Esophagus squamous epithelium (tissue), 5 donors: ENCODE measurements at regions not wholly inside any gene's neighbourhood (a gene's known extent, or its start where the extent isn't known, plus 50 kb on each side); places are given as distances from the start of the nearest gene placed in this dataset.

Experiments used
- DNase-seq: peaks from one replicate; lab custom pipeline; 2025; lab: John Stamatoyannopoulos, UW
- H3K27ac ChIP-seq, 4 donors: fragments of 200-600 bp; sonication (generic); one replicate each; pipeline ENCODE4 v1.5.1; 2016 to 2019; ENCODE audit warnings: mild to moderate bottlenecking in 1 of 4
- H3K27me3 ChIP-seq, 4 donors: fragments of 200-600 bp; sonication (generic); 1 replicate in 3 of 4; 2 replicates in 1 of 4; pipeline versions ENCODE4 v1.5.1 to v1.6.0; 2017 to 2021; ENCODE audit warnings: antibody characterized with exemption in 1 of 4
- H3K36me3 ChIP-seq, 3 donors: fragments of 200-600 bp; sonication (generic); one replicate each; pipeline ENCODE4 v1.5.1; 2016 to 2019
- H3K4me1 ChIP-seq, 3 donors: fragments of 200-600 bp; sonication (generic); one replicate each; pipeline ENCODE4 v1.5.1; 2017 to 2019
- H3K4me3 ChIP-seq, 4 donors: fragments of 200-600 bp; sonication (generic); 1 replicate in 3 of 4; 2 replicates in 1 of 4; pipeline ENCODE4 v1.5.1; 2016 to 2019; ENCODE audit warnings: mild to moderate bottlenecking in 2 of 4, moderate library complexity in 1 of 4
- H3K9me3 ChIP-seq, 3 donors: fragments of 200-600 bp; sonication (generic); one replicate each; pipeline ENCODE4 v1.5.1; 2016 to 2019
- POLR2A ChIP-seq, 4 donors: fragments of 450-650 bp; IDR thresholded peaks; one replicate each; pipeline ENCODE4 v1.6.1; 2017; ENCODE audit warnings: antibody characterized with exemption in 4 of 4, mild to moderate bottlenecking in 4 of 4, moderate library complexity in 3 of 4
- WGBS, 2 donors: methylation state at CpG; one replicate each; pipeline ENCODE4 v1.1.5; 2018; 5-methylcytosine and 5-hydroxymethylcytosine counted together
- intact Hi-C: fragments of 100-400 bp; cut with DNase I; formaldehyde crosslinking; loops from one replicate; pipeline ENCODE4 v1.15.0; 2022
- TF ChIP-seq, protein P1 (sequence below), 6 experiments: fragments of 450-650 bp in 4 of 6; fragments of 200-600 bp in 2 of 6; sonication (generic) in 2 of 6; IDR thresholded peaks; one replicate each; pipeline ENCODE4 v1.5.1; 2016 to 2019; ENCODE audit warnings: antibody characterized with exemption in 6 of 6, mild to moderate bottlenecking in 4 of 6, moderate library complexity in 4 of 6
- donor health status: DM: yes; HTN: yes; CAD: no.

DNA sequence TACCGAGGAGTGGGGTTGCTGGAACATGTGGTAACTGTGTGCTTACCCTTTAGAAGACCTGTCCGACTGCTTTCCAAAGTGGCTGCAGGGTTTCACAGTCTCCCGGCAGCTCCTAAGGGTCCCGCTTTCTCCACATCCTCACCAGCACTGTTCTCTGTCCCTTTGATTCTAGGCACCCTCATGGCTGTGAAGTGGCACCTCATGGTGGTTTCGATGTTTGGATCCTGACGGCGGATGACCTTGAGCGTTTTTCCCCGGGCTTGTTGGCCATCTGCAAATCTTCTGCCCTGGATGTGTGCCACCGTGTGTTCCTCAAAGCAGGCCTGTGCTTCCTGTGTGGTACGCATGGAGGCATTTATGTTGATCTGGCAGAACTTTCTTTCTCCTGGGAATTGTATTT lies 292.5 kb upstream of the HDAC4 start:
- 88 to 90% methylated on average over 10 of the region's 11 CpGs for WGBS, 2 donors

GRCh38 chr2:239692919-239693318 lies 292.1 kb upstream of the HDAC4 start:
- no peak overlapping the region for H3K27ac ChIP-seq
- WGBS, 2 donors = 83 to 85% methylated on average over 7 of the region's 7 CpGs

More for the DNA sequence above, 292.5 kb upstream of the HDAC4 start:
- Histone ChIP-seq H3K27me3 (peaks cover 0 to 21% (median 0%) of the 10 kb centered on the region in 4 donors), H3K27ac (no peak overlapping the region), H3K9me3 (no peaks in the 10 kb centered on the region), H3K36me3 (no peaks in the 10 kb centered on the region), H3K4me1 (no peaks in the 10 kb centered on the region), H3K4me3 (no peak overlapping the region)
- TF ChIP-seq, protein P1, sequence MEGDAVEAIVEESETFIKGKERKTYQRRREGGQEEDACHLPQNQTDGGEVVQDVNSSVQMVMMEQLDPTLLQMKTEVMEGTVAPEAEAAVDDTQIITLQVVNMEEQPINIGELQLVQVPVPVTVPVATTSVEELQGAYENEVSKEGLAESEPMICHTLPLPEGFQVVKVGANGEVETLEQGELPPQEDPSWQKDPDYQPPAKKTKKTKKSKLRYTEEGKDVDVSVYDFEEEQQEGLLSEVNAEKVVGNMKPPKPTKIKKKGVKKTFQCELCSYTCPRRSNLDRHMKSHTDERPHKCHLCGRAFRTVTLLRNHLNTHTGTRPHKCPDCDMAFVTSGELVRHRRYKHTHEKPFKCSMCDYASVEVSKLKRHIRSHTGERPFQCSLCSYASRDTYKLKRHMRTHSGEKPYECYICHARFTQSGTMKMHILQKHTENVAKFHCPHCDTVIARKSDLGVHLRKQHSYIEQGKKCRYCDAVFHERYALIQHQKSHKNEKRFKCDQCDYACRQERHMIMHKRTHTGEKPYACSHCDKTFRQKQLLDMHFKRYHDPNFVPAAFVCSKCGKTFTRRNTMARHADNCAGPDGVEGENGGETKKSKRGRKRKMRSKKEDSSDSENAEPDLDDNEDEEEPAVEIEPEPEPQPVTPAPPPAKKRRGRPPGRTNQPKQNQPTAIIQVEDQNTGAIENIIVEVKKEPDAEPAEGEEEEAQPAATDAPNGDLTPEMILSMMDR (IDR thresholded peaks at IDR 0.05) = no peak
- no peak for TF ChIP-seq POLR2A (IDR thresholded peaks at IDR 0.05)
- no peak for DNase-seq
- intact Hi-C loops = no loop called here

DNA sequence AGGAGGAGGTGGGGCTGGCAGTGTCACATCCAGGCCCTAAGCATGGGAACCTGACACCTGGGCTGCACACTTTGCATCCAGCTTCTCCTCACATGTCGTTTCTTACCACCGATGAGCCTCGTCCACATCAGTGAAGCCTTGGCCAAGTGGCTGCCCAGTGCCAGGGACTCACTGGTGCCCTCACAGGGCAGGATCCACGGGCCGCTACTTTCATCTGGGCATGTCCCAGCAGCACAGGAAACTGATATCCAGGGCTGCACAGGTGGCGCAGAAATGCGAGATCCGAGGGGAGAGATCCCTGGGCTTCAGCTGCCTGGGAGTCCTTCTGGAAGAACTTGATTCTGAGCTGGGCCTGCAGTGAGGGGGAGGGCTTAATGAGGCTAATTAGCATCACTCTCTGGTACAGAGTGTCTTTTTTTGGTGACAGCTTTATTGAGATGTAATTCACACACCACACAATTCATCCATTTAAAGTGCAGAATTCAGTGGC lies 291.6 kb upstream of the HDAC4 start:
- no peak for TF ChIP-seq POLR2A (IDR thresholded peaks at IDR 0.05)
- TF ChIP-seq, protein P1 (IDR thresholded peaks at IDR 0.05) = no peak

More at GRCh38 chr2:239692919-239693318, 292.1 kb upstream of the HDAC4 start:
- Histone ChIP-seq H3K36me3 (no peaks in the 10 kb centered on the region), H3K4me1 (no peaks in the 10 kb centered on the region), H3K9me3 (no peaks in the 10 kb centered on the region), H3K4me3 (no peak overlapping the region), H3K27me3 (peaks cover 0 to 25% (median 0%) of the 10 kb centered on the region in 4 donors)
- TF ChIP-seq, protein P1 (IDR thresholded peaks at IDR 0.05) = no peak
- TF ChIP-seq POLR2A (IDR thresholded peaks at IDR 0.05) = no peak
- intact Hi-C loops = no loop called here
- no peak for DNase-seq

DNA sequence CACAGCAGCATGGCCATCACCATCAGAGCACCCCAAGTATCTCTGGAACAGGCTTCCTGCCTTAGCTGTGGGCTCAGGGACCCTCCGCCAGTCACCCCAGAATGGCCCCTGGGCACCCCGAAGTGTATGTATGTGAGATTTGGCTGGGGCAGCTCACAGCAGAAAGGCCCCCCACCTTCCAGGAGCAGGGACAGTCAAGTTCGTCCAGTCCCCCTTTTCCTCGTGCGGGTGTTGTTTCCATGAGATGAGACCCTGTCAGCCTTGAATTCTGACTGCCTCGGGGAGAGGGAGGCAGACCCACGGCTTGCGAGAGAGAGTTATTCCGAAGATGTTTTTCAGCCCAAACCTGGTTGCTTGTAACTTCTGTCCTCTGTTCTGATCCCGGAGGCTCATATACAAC lies 290.9 kb upstream of the HDAC4 start:
- Histone ChIP-seq H3K4me1 (no peaks in the 10 kb centered on the region), H3K27me3 (peaks cover 0 to 32% (median 0%) of the 10 kb centered on the region in 4 donors), H3K36me3 (no peaks in the 10 kb centered on the region), H3K4me3 (no peak overlapping the region), H3K27ac (no peak overlapping the region), H3K9me3 (no peaks in the 10 kb centered on the region)
- intact Hi-C loops = no loop called here
- no peak for DNase-seq
- TF ChIP-seq POLR2A (IDR thresholded peaks at IDR 0.05) = no peak
- TF ChIP-seq, protein P1 (IDR thresholded peaks at IDR 0.05) = no peak
- 88 to 89% methylated on average over 5 to 7 of the region's 10 CpGs for WGBS, 2 donors

More for the DNA sequence above, 291.6 kb upstream of the HDAC4 start:
- WGBS, 2 donors = no CpG with 5 or more reads among the region's 8 CpGs
- no peaks in the 10 kb centered on the region for H3K9me3 ChIP-seq
- DNase-seq = no peak
- no peaks in the 10 kb centered on the region for H3K4me1 ChIP-seq
- no peaks in the 10 kb centered on the region for H3K36me3 ChIP-seq
- H3K27me3 ChIP-seq = peaks cover 0 to 30% (median 0%) of the 10 kb centered on the region in 4 donors
- no peak overlapping the region for H3K27ac ChIP-seq
- intact Hi-C loops = no loop called here
- H3K4me3 ChIP-seq = no peak overlapping the region

- Histone ChIP-seq H3K27ac (no peak overlapping the region), H3K27me3 (peaks cover 0 to 35% (median 0%) of the 10 kb centered on the region in 4 donors), H3K4me3 (no peak overlapping the region), H3K4me1 (no peaks in the 10 kb centered on the region), H3K9me3 (no peaks in the 10 kb centered on the region), H3K36me3 (no peaks in the 10 kb centered on the region)
- no peak for DNase-seq
- intact Hi-C loops = no loop called here
- TF ChIP-seq POLR2A (IDR thresholded peaks at IDR 0.05) = no peak
- TF ChIP-seq, protein P1 (IDR thresholded peaks at IDR 0.05) = no peak
- 61 to 77% methylated on average over 13 to 19 of the region's 46 CpGs for WGBS, 2 donors
These were observed 290.1 kb upstream of the HDAC4 start for GRCh38 chr2:239690651-239691631.
